ENCODE measurements at regions not wholly inside any gene's neighbourhood (a gene's known extent, or its start where the extent isn't known, plus 50 kb on each side); places are given as distances from the start of the nearest gene placed in this dataset.

DNA sequence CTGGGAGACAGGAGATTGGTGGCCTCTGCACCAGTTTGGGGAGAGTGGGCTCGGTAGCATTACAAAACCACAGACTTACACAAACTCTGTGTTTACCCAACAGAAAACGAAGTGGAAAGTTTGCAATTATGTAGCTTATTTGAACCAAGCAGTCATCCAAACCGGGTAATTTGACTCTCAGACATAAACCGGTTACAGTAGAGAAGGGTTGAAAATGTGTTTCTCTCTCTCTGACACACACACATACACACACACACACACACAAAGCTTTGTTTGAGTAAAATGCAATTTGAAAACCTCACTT is 97.1 kb upstream of the ZNF608 start:
- TF ChIP-seq, protein P1, sequence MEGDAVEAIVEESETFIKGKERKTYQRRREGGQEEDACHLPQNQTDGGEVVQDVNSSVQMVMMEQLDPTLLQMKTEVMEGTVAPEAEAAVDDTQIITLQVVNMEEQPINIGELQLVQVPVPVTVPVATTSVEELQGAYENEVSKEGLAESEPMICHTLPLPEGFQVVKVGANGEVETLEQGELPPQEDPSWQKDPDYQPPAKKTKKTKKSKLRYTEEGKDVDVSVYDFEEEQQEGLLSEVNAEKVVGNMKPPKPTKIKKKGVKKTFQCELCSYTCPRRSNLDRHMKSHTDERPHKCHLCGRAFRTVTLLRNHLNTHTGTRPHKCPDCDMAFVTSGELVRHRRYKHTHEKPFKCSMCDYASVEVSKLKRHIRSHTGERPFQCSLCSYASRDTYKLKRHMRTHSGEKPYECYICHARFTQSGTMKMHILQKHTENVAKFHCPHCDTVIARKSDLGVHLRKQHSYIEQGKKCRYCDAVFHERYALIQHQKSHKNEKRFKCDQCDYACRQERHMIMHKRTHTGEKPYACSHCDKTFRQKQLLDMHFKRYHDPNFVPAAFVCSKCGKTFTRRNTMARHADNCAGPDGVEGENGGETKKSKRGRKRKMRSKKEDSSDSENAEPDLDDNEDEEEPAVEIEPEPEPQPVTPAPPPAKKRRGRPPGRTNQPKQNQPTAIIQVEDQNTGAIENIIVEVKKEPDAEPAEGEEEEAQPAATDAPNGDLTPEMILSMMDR (IDR thresholded peaks at IDR 0.05), result no peak
- no peak for TF ChIP-seq POLR2A (IDR thresholded peaks at IDR 0.05)
